ENCODE measurements at regions not wholly inside any gene's neighbourhood (a gene's known extent, or its start where the extent isn't known, plus 50 kb on each side); places are given as distances from the start of the nearest gene placed in this dataset.

- 0% methylated on average over 3 of the region's 3 CpGs for WGBS (ENCODE audit: low lambda C conversion rate)
- intact Hi-C loops (cut with micrococcal nuclease; ENCODE audit: unreplicated experiment) (no loop called here), in situ Hi-C loops (cut with HindIII; ENCODE audit: extremely low pct_ligation_motif_present, low pct_unique_long_range_greater_than_20kb) (no loop called here)
- no peaks in the 10 kb centered on the region for H3K36me3 ChIP-seq (replicated peaks in 1 of 2; ENCODE audit: control insufficient read depth in 1 of 2, insufficient read depth in 2 of 2, low read length in 2 of 2)
- no peaks in the 10 kb centered on the region for H3K4me1 ChIP-seq (ENCODE audit: insufficient read depth, low read length)
- POLR2A ChIA-PET, result no interaction called here
- FAIRE-seq (no peak), DNase-seq (ENCODE audit: low spot score) (no peak), ATAC-seq (no peak)
- CTCF ChIA-PET (ENCODE audit: low intra/inter-chr PET ratio, low total read pairs), result no interaction called here
- H3K79me2 ChIP-seq (ENCODE audit: insufficient read depth, low read length), result no peaks in the 10 kb centered on the region
- H3K9me3 ChIP-seq (ENCODE audit: low read length), result no peaks in the 10 kb centered on the region
- H3K27ac ChIP-seq (ENCODE audit: extremely low read length, insufficient read depth, low read length), result no peak overlapping the region
- no peak overlapping the region for H3K4me2 ChIP-seq (ENCODE audit: low read depth, low read length)
- no peaks in the 10 kb centered on the region for H3K27me3 ChIP-seq (ENCODE audit: control insufficient read depth in 1 of 2, insufficient read depth in 2 of 2, low read length in 2 of 2)
- H4K20me1 ChIP-seq (ENCODE audit: insufficient read depth, low read length), result no peaks in the 10 kb centered on the region
- TF ChIP-seq NAIF1 (CRISPR knock-in tag; IDR thresholded peaks at IDR 0.05; ENCODE audit: borderline replicate concordance), result no peak
- no peak for TF ChIP-seq ZBTB8A (CRISPR knock-in tag; IDR thresholded peaks at IDR 0.05; ENCODE audit: borderline replicate concordance, low read depth)
- TF ChIP-seq RNF2 (conservative IDR thresholded peaks at IDR 0.05; ENCODE audit: low read depth), result no peak
- TF ChIP-seq ZNF557 (CRISPR knock-in tag; IDR thresholded peaks at IDR 0.05), result no peak
- no peak for TF ChIP-seq ZFAT (CRISPR knock-in tag; conservative IDR thresholded peaks at IDR 0.05)
- TF ChIP-seq HES4 (CRISPR knock-in tag; IDR thresholded peaks at IDR 0.05; ENCODE audit: borderline replicate concordance), result no peak
- no peak for TF ChIP-seq ZBTB21 (CRISPR knock-in tag; IDR thresholded peaks at IDR 0.05)
- TF ChIP-seq ZNF652 (CRISPR knock-in tag; IDR thresholded peaks at IDR 0.05; ENCODE audit: borderline replicate concordance, low read depth), result no peak
- TF ChIP-seq ZNF468 (CRISPR knock-in tag; IDR thresholded peaks at IDR 0.05), result no peak
- H3K4me3 ChIP-seq (replicated peaks in 1 of 3; ENCODE audit: insufficient read depth in 1 of 3, low read depth in 2 of 3, low read length in 3 of 3), result no peak overlapping the region
- H2AFZ ChIP-seq (ENCODE audit: low read length), result no peak overlapping the region
- no peak overlapping the region for H3K9ac ChIP-seq (ENCODE audit: insufficient read depth, low read depth, low read length)
- BruUV-seq (replicated peaks), result no TSS peak
Observed at GRCh38 chr14:86946446-86946845, 1046.5 kb downstream of the GALC start.

DNA sequence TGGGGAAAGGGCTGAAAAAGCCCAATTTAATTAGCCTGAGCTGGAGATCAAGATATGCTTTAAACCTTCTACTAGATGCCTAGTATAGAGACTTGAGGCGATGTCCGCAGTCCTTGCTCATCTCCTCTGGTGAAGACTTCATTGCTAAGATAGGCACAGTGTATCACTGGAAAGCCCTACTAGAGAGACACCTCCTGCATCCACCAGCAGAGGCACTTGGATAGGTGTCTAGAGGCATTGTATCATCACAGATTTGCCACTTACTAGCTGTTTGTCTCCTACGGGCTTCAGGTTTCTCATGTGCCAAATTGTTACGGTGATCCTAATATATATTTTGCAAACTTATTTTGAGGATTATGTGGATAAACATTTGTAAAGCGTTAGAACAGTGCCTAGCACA lies 1048.5 kb downstream of the GALC start:
- FAIRE-seq (no peak), DNase-seq (ENCODE audit: low spot score) (no peak), ATAC-seq (peak; percentile 48; the same call in 2 of the 3 replicates)
- 45% methylated on average over 5 of the region's 5 CpGs for WGBS (ENCODE audit: low lambda C conversion rate)
- Histone ChIP-seq H3K9ac (ENCODE audit: insufficient read depth, low read depth, low read length) (no peak overlapping the region), H3K4me2 (ENCODE audit: low read depth, low read length) (no peak overlapping the region), H3K27ac (ENCODE audit: extremely low read length, insufficient read depth, low read length) (no peak overlapping the region), H2AFZ (ENCODE audit: low read length) (no peak overlapping the region), H3K9me3 (ENCODE audit: low read length) (no peaks in the 10 kb centered on the region), H3K4me1 (ENCODE audit: insufficient read depth, low read length) (no peaks in the 10 kb centered on the region), H3K79me2 (ENCODE audit: insufficient read depth, low read length) (no peaks in the 10 kb centered on the region), H3K27me3 (ENCODE audit: control insufficient read depth in 1 of 2, insufficient read depth in 2 of 2, low read length in 2 of 2) (no peaks in the 10 kb centered on the region), H3K36me3 (replicated peaks in 1 of 2; ENCODE audit: control insufficient read depth in 1 of 2, insufficient read depth in 2 of 2, low read length in 2 of 2) (no peaks in the 10 kb centered on the region), H4K20me1 (ENCODE audit: insufficient read depth, low read length) (no peaks in the 10 kb centered on the region), H3K4me3 (replicated peaks in 1 of 3; ENCODE audit: insufficient read depth in 1 of 3, low read depth in 2 of 3, low read length in 3 of 3) (no peak overlapping the region)
- in situ Hi-C loops (cut with HindIII; ENCODE audit: extremely low pct_ligation_motif_present, low pct_unique_long_range_greater_than_20kb), result no loop called here
- POLR2A ChIA-PET, result no interaction called here
- intact Hi-C loops (cut with micrococcal nuclease; ENCODE audit: unreplicated experiment), result no loop called here
- CTCF ChIA-PET (ENCODE audit: low intra/inter-chr PET ratio, low total read pairs), result no interaction called here
- BruUV-seq (replicated peaks), result no TSS peak
- TF ChIP-seq, protein P1, sequence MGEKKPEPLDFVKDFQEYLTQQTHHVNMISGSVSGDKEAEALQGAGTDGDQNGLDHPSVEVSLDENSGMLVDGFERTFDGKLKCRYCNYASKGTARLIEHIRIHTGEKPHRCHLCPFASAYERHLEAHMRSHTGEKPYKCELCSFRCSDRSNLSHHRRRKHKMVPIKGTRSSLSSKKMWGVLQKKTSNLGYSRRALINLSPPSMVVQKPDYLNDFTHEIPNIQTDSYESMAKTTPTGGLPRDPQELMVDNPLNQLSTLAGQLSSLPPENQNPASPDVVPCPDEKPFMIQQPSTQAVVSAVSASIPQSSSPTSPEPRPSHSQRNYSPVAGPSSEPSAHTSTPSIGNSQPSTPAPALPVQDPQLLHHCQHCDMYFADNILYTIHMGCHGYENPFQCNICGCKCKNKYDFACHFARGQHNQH (CRISPR knock-in tag; IDR thresholded peaks at IDR 0.05), result no peak
- TF ChIP-seq ZBTB49 (CRISPR knock-in tag; IDR thresholded peaks at IDR 0.05; ENCODE audit: borderline replicate concordance) (no peak), HDAC1 (CRISPR knock-in tag; IDR thresholded peaks at IDR 0.05) (no peak), RCOR2 (CRISPR knock-in tag; IDR thresholded peaks at IDR 0.05) (no peak), ADNP (CRISPR knock-in tag; IDR thresholded peaks at IDR 0.05) (no peak), FOXC1 (CRISPR knock-in tag; IDR thresholded peaks at IDR 0.05; ENCODE audit: borderline replicate concordance) (no peak), ZKSCAN1 (IDR thresholded peaks at IDR 0.05; ENCODE audit: low read length) (no peak), CEBPB (IDR thresholded peaks at IDR 0.05; ENCODE audit: borderline replicate concordance, low read depth, low read length) (no peak), KLF6 (CRISPR knock-in tag; IDR thresholded peaks at IDR 0.05) (no peak), ATF7 (IDR thresholded peaks at IDR 0.05) (no peak), ATF7 (CRISPR knock-in tag; IDR thresholded peaks at IDR 0.05) (no peak), HMG20B (CRISPR knock-in tag; conservative IDR thresholded peaks at IDR 0.05) (no peak)
